ENCODE measurements at regions not wholly inside any gene's neighbourhood (a gene's known extent, or its start where the extent isn't known, plus 50 kb on each side); places are given as distances from the start of the nearest gene placed in this dataset.

- Histone ChIP-seq H3K9me3 (ENCODE audit: low read depth, low read length) (no peaks in the 10 kb centered on the region), H3K27ac (no peak overlapping the region), H3K9ac (ENCODE audit: insufficient read length) (no peak overlapping the region), H3K36me3 (ENCODE audit: insufficient read depth, low read length) (no peaks in the 10 kb centered on the region), H3K4me3 (no peak overlapping the region)
- DNase-seq (ENCODE audit: low read depth, low spot score), result no peak
- no peak for TF ChIP-seq EZH2 (IDR thresholded peaks at IDR 0.05)
- TF ChIP-seq FOXP2 (optimal IDR thresholded peaks at IDR 0.05; ENCODE audit: control extremely low read depth, extremely low read length, insufficient read depth), result no peak
- TF ChIP-seq POLR2AphosphoS5 (IDR thresholded peaks at IDR 0.05; ENCODE audit: borderline replicate concordance, low read depth, low read length), result no peak
Measured at GRCh38 chr5:107770051-107770450, 99.3 kb upstream of the EFNA5 start.

- Histone ChIP-seq H3K27ac (no peak overlapping the region), H3K4me3 (no peak overlapping the region)
- TF ChIP-seq FOXP2 (optimal IDR thresholded peaks at IDR 0.05; ENCODE audit: control extremely low read depth, extremely low read length, insufficient read depth), result no peak
- no peak for TF ChIP-seq POLR2AphosphoS5 (IDR thresholded peaks at IDR 0.05; ENCODE audit: borderline replicate concordance, low read depth, low read length)
- TF ChIP-seq EZH2 (IDR thresholded peaks at IDR 0.05), result no peak
Measured at GRCh38 chr5:107769519-107769918, 98.8 kb upstream of the EFNA5 start.

GRCh38 chr5:107766972-107767371 is 96.2 kb upstream of the EFNA5 start:
- H3K4me3 ChIP-seq, result no peak overlapping the region
- TF ChIP-seq POLR2AphosphoS5 (IDR thresholded peaks at IDR 0.05; ENCODE audit: borderline replicate concordance, low read depth, low read length) (no peak), FOXP2 (optimal IDR thresholded peaks at IDR 0.05; ENCODE audit: control extremely low read depth, extremely low read length, insufficient read depth) (no peak), EZH2 (IDR thresholded peaks at IDR 0.05) (no peak)
- no peaks in the 10 kb centered on the region for H3K9me3 ChIP-seq (ENCODE audit: low read depth, low read length)
- DNase-seq (ENCODE audit: low read depth, low spot score), result no peak
- H3K9ac ChIP-seq (ENCODE audit: insufficient read length), result no peak overlapping the region
- no peak overlapping the region for H3K27ac ChIP-seq
- H3K36me3 ChIP-seq (ENCODE audit: insufficient read depth, low read length), result no peaks in the 10 kb centered on the region

More at GRCh38 chr5:107769519-107769918, 98.8 kb upstream of the EFNA5 start:
- Histone ChIP-seq H3K36me3 (ENCODE audit: insufficient read depth, low read length) (no peaks in the 10 kb centered on the region), H3K9ac (ENCODE audit: insufficient read length) (no peak overlapping the region), H3K9me3 (ENCODE audit: low read depth, low read length) (no peaks in the 10 kb centered on the region)
- no peak for DNase-seq (ENCODE audit: low read depth, low spot score)

- no peak for TF ChIP-seq FOXP2 (optimal IDR thresholded peaks at IDR 0.05; ENCODE audit: control extremely low read depth, extremely low read length, insufficient read depth)
- TF ChIP-seq POLR2AphosphoS5 (IDR thresholded peaks at IDR 0.05; ENCODE audit: borderline replicate concordance, low read depth, low read length), result no peak
- TF ChIP-seq EZH2 (IDR thresholded peaks at IDR 0.05), result no peak
- Histone ChIP-seq H3K9me3 (ENCODE audit: low read depth, low read length) (no peaks in the 10 kb centered on the region), H3K36me3 (ENCODE audit: insufficient read depth, low read length) (no peaks in the 10 kb centered on the region), H3K9ac (ENCODE audit: insufficient read length) (no peak overlapping the region), H3K4me3 (no peak overlapping the region), H3K27ac (no peak overlapping the region)
- DNase-seq (ENCODE audit: low read depth, low spot score), result no peak
Measured at GRCh38 chr5:107766439-107766838, 95.7 kb upstream of the EFNA5 start.

GRCh38 chr5:107765805-107766063 is 95.0 kb upstream of the EFNA5 start:
- Histone ChIP-seq H3K4me3 (no peak overlapping the region), H3K9me3 (ENCODE audit: low read depth, low read length) (no peaks in the 10 kb centered on the region), H3K36me3 (ENCODE audit: insufficient read depth, low read length) (no peaks in the 10 kb centered on the region), H3K27ac (no peak overlapping the region), H3K9ac (ENCODE audit: insufficient read length) (no peak overlapping the region)
- TF ChIP-seq EZH2 (IDR thresholded peaks at IDR 0.05) (no peak), FOXP2 (optimal IDR thresholded peaks at IDR 0.05; ENCODE audit: control extremely low read depth, extremely low read length, insufficient read depth) (no peak), POLR2AphosphoS5 (IDR thresholded peaks at IDR 0.05; ENCODE audit: borderline replicate concordance, low read depth, low read length) (no peak)
- DNase-seq (ENCODE audit: low read depth, low spot score), result no peak

GRCh38 chr5:107764976-107765804 is 94.5 kb upstream of the EFNA5 start:
- H3K9me3 ChIP-seq (ENCODE audit: low read depth, low read length), result no peaks in the 10 kb centered on the region
- no peak for DNase-seq (ENCODE audit: low read depth, low spot score)
- no peak overlapping the region for H3K27ac ChIP-seq
- H3K4me3 ChIP-seq, result no peak overlapping the region
- no peak for TF ChIP-seq FOXP2 (optimal IDR thresholded peaks at IDR 0.05; ENCODE audit: control extremely low read depth, extremely low read length, insufficient read depth)
- TF ChIP-seq POLR2AphosphoS5 (IDR thresholded peaks at IDR 0.05; ENCODE audit: borderline replicate concordance, low read depth, low read length), result no peak
- no peak for TF ChIP-seq EZH2 (IDR thresholded peaks at IDR 0.05)
- H3K36me3 ChIP-seq (ENCODE audit: insufficient read depth, low read length), result no peaks in the 10 kb centered on the region
- no peak overlapping the region for H3K9ac ChIP-seq (ENCODE audit: insufficient read length)

- peak overlapping the region; percentile 74 for H3K27ac ChIP-seq
- DNase-seq (ENCODE audit: low read depth, low spot score), result no peak
- TF ChIP-seq POLR2AphosphoS5 (IDR thresholded peaks at IDR 0.05; ENCODE audit: borderline replicate concordance, low read depth, low read length) (no peak), FOXP2 (optimal IDR thresholded peaks at IDR 0.05; ENCODE audit: control extremely low read depth, extremely low read length, insufficient read depth) (no peak), EZH2 (IDR thresholded peaks at IDR 0.05) (no peak)
- no peak overlapping the region for H3K9ac ChIP-seq (ENCODE audit: insufficient read length)
- H3K4me3 ChIP-seq, result peak overlapping the region; percentile 18
- H3K9me3 ChIP-seq (ENCODE audit: low read depth, low read length), result no peaks in the 10 kb centered on the region
- no peaks in the 10 kb centered on the region for H3K36me3 ChIP-seq (ENCODE audit: insufficient read depth, low read length)
Measured at GRCh38 chr5:107764282-107764681, 93.5 kb upstream of the EFNA5 start.

- TF ChIP-seq EZH2 (IDR thresholded peaks at IDR 0.05) (no peak), POLR2AphosphoS5 (IDR thresholded peaks at IDR 0.05; ENCODE audit: borderline replicate concordance, low read depth, low read length) (no peak), FOXP2 (optimal IDR thresholded peaks at IDR 0.05; ENCODE audit: control extremely low read depth, extremely low read length, insufficient read depth) (no peak)
- H3K27ac ChIP-seq, result no peak overlapping the region
- H3K4me3 ChIP-seq, result no peak overlapping the region
- no peaks in the 10 kb centered on the region for H3K36me3 ChIP-seq (ENCODE audit: insufficient read depth, low read length)
- no peak for DNase-seq (ENCODE audit: low read depth, low spot score)
- H3K9ac ChIP-seq (ENCODE audit: insufficient read length), result no peak overlapping the region
- H3K9me3 ChIP-seq (ENCODE audit: low read depth, low read length), result no peaks in the 10 kb centered on the region
Measured at GRCh38 chr5:107753427-107753826, 82.7 kb upstream of the EFNA5 start.
